ENCODE measurements at regions not wholly inside any gene's neighbourhood (a gene's known extent, or its start where the extent isn't known, plus 50 kb on each side); places are given as distances from the start of the nearest gene placed in this dataset.

GRCh38 chr6:63475707-63476106 is 96.6 kb upstream of the LOC128125822 start:
- H3K27me3 ChIP-seq (ENCODE audit: insufficient read depth, low read depth, severe bottlenecking), result no peaks in the 10 kb centered on the region
- no peak overlapping the region for H3K27ac ChIP-seq
- DNase-seq, result no peak
- no peaks in the 10 kb centered on the region for H3K36me3 ChIP-seq
- H3K9me3 ChIP-seq (ENCODE audit: severe bottlenecking), result no peaks in the 10 kb centered on the region
- H3K4me3 ChIP-seq (ENCODE audit: low read depth, low read length), result no peak overlapping the region
- TF ChIP-seq, protein P1, sequence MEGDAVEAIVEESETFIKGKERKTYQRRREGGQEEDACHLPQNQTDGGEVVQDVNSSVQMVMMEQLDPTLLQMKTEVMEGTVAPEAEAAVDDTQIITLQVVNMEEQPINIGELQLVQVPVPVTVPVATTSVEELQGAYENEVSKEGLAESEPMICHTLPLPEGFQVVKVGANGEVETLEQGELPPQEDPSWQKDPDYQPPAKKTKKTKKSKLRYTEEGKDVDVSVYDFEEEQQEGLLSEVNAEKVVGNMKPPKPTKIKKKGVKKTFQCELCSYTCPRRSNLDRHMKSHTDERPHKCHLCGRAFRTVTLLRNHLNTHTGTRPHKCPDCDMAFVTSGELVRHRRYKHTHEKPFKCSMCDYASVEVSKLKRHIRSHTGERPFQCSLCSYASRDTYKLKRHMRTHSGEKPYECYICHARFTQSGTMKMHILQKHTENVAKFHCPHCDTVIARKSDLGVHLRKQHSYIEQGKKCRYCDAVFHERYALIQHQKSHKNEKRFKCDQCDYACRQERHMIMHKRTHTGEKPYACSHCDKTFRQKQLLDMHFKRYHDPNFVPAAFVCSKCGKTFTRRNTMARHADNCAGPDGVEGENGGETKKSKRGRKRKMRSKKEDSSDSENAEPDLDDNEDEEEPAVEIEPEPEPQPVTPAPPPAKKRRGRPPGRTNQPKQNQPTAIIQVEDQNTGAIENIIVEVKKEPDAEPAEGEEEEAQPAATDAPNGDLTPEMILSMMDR (IDR thresholded peaks at IDR 0.05; ENCODE audit: low read depth, low read length), result no peak

GRCh38 chr6:63476302-63476701 is 96.0 kb upstream of the LOC128125822 start:
- Histone ChIP-seq H3K36me3 (no peaks in the 10 kb centered on the region), H3K4me3 (ENCODE audit: low read depth, low read length) (no peak overlapping the region), H3K27me3 (ENCODE audit: insufficient read depth, low read depth, severe bottlenecking) (no peaks in the 10 kb centered on the region), H3K27ac (no peak overlapping the region), H3K9me3 (ENCODE audit: severe bottlenecking) (no peaks in the 10 kb centered on the region)
- TF ChIP-seq, protein P1 (IDR thresholded peaks at IDR 0.05; ENCODE audit: low read depth, low read length), result no peak
- DNase-seq, result no peak

DNA sequence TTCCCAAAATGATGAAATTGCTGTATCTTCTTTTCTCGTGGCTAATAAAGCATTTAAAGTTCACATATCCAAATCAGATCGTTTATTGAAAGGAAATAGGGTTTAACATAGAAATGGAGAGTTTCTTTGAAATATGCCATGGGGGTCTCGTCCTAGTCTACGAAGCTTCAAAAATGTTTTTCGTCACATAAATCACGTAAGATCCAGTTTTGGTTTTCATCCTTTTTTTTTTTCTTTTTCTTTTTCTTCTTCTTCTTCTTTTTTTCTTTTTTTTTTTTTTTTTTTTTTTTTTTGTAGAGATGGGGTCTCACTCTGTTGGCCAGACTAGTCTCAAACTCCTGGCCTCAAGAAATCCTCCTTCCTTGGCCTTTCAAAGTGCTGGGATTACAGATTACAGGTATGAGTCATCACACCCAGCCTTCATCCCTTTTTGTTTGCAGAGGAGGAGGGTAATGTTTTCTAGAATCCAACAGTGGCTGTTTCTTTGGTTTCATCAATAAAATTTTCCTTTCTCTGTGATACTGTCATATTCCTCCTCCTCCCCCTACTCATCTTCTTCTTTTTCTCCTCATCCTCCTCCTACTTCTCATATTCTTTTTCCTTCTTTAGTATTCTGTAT is 94.7 kb upstream of the LOC128125822 start:
- H3K36me3 ChIP-seq, result no peaks in the 10 kb centered on the region
- H3K9me3 ChIP-seq (ENCODE audit: severe bottlenecking), result no peaks in the 10 kb centered on the region
- TF ChIP-seq, protein P1 (IDR thresholded peaks at IDR 0.05; ENCODE audit: low read depth, low read length), result no peak
- no peak overlapping the region for H3K27ac ChIP-seq
- no peak overlapping the region for H3K4me3 ChIP-seq (ENCODE audit: low read depth, low read length)
- no peak for DNase-seq
- no peaks in the 10 kb centered on the region for H3K27me3 ChIP-seq (ENCODE audit: insufficient read depth, low read depth, severe bottlenecking)

- Histone ChIP-seq H3K36me3 (no peaks in the 10 kb centered on the region), H3K27me3 (ENCODE audit: insufficient read depth, low read depth, severe bottlenecking) (no peaks in the 10 kb centered on the region), H3K4me3 (ENCODE audit: low read depth, low read length) (no peak overlapping the region), H3K9me3 (ENCODE audit: severe bottlenecking) (no peaks in the 10 kb centered on the region), H3K27ac (no peak overlapping the region)
- TF ChIP-seq, protein P1 (IDR thresholded peaks at IDR 0.05; ENCODE audit: low read depth, low read length), result no peak
- DNase-seq, result no peak
These were observed 93.5 kb upstream of the LOC128125822 start for GRCh38 chr6:63478734-63479133.

GRCh38 chr6:63486196-63486595 is 86.1 kb upstream of the LOC128125822 start:
- Histone ChIP-seq H3K4me3 (ENCODE audit: low read depth, low read length) (no peak overlapping the region), H3K9me3 (ENCODE audit: severe bottlenecking) (no peaks in the 10 kb centered on the region), H3K27ac (no peak overlapping the region), H3K36me3 (no peaks in the 10 kb centered on the region), H3K27me3 (ENCODE audit: insufficient read depth, low read depth, severe bottlenecking) (peaks cover 9% of the 10 kb centered on the region)
- TF ChIP-seq, protein P1 (IDR thresholded peaks at IDR 0.05; ENCODE audit: low read depth, low read length), result no peak
- no peak for DNase-seq

Measured in WERI-Rb-1 (cell line).